Transverse colon (tissue), 3 donors: ENCODE measurements at regions not wholly inside any gene's neighbourhood (a gene's known extent, or its start where the extent isn't known, plus 50 kb on each side); places are given as distances from the start of the nearest gene placed in this dataset.

Experiments
- EP300 ChIP-seq: sonication (generic); formaldehyde crosslinking; IDR thresholded peaks from one replicate; pipeline ENCODE4 v1.6.1; 2017; ENCODE audit warnings: antibody characterized with exemption, low read depth
- POLR2A ChIP-seq: fragments of 450-650 bp; IDR thresholded peaks from one replicate; pipeline ENCODE4 v1.6.1; 2016; ENCODE audit warnings: antibody characterized with exemption, mild to moderate bottlenecking, moderate library complexity
- TF ChIP-seq, protein P1 (sequence below), 5 experiments: fragments of 200-600 bp in 3 of 5; fragments of 450-650 bp in 2 of 5; sonication (generic) in 3 of 5; IDR thresholded peaks; 1 replicate in 2 of 5; 2 replicates in 3 of 5; pipeline ENCODE4 v1.5.1; 2016 to 2017; ENCODE audit warnings: antibody characterized with exemption in 5 of 5, inconsistent platforms in 3 of 5, mild to moderate bottlenecking in 2 of 5, moderate library complexity in 1 of 5

DNA sequence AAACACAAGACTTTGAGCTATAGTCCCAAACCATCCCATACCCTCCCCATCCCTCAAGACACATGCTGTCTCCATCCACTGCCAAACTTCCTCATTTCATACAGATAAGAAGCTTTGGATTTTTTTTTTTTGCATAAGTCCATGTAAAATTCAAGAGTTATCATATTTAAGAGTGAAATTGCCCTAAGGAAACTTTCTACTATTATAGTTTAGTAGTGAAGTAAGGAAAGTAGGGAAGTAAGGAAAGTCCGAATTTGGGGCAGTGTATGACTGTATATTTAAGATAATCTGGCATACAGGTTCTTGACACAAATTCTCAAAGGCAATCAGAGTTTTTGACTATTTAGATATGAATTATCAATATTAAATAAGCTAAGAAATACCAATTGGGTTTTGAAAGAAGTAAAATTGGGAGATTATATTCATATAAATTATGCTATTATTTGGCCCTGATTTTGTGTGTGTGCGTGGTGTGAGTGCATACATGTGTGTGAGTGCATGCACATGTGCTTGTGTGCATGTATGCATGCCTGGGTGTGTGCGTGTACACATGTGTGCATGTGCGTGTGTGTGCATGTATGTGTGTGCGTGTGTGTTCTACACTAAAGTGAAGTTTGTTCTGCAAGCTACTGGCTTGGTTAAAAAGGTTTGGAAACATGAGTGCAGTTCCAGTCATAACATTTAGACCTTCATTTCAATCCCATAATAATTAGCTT is 83.6 kb upstream of the MBNL1 start:
- TF ChIP-seq, protein P1, sequence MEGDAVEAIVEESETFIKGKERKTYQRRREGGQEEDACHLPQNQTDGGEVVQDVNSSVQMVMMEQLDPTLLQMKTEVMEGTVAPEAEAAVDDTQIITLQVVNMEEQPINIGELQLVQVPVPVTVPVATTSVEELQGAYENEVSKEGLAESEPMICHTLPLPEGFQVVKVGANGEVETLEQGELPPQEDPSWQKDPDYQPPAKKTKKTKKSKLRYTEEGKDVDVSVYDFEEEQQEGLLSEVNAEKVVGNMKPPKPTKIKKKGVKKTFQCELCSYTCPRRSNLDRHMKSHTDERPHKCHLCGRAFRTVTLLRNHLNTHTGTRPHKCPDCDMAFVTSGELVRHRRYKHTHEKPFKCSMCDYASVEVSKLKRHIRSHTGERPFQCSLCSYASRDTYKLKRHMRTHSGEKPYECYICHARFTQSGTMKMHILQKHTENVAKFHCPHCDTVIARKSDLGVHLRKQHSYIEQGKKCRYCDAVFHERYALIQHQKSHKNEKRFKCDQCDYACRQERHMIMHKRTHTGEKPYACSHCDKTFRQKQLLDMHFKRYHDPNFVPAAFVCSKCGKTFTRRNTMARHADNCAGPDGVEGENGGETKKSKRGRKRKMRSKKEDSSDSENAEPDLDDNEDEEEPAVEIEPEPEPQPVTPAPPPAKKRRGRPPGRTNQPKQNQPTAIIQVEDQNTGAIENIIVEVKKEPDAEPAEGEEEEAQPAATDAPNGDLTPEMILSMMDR (IDR thresholded peaks at IDR 0.05): no peak
- no peak for TF ChIP-seq POLR2A
- no peak for TF ChIP-seq EP300
